ENCODE measurements at regions not wholly inside any gene's neighbourhood (a gene's known extent, or its start where the extent isn't known, plus 50 kb on each side); places are given as distances from the start of the nearest gene placed in this dataset.

DNA sequence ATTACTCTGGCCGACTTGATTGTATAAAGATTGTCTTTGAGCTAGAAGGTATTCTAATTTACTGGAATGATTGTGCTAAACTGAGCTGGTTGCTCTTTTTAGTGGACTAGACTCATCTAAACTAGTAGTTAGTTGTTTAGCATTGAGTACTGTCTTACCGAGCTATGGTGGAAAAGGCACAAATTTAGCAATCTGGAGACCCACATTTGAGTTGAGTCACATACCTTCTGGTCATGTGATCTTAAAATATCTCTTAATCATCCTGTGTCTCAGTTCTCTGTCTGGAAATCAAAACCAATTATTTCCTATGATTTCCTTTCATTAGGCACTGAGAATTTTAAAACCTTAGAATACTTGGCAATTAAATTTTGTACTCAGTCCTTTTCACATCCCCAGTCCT is 349.5 kb downstream of the IRS2 start:
- H3K27ac Mint-ChIP-seq: no peak overlapping the region
- H3K4me3 Mint-ChIP-seq (ENCODE audit: low read depth): no peak overlapping the region
- peaks cover 2% of the 10 kb centered on the region for H3K36me3 Mint-ChIP-seq (ENCODE audit: insufficient read depth)
- H3K9me3 Mint-ChIP-seq (ENCODE audit: low read depth): peaks cover 13% of the 10 kb centered on the region
- TF ChIP-seq, protein P1, sequence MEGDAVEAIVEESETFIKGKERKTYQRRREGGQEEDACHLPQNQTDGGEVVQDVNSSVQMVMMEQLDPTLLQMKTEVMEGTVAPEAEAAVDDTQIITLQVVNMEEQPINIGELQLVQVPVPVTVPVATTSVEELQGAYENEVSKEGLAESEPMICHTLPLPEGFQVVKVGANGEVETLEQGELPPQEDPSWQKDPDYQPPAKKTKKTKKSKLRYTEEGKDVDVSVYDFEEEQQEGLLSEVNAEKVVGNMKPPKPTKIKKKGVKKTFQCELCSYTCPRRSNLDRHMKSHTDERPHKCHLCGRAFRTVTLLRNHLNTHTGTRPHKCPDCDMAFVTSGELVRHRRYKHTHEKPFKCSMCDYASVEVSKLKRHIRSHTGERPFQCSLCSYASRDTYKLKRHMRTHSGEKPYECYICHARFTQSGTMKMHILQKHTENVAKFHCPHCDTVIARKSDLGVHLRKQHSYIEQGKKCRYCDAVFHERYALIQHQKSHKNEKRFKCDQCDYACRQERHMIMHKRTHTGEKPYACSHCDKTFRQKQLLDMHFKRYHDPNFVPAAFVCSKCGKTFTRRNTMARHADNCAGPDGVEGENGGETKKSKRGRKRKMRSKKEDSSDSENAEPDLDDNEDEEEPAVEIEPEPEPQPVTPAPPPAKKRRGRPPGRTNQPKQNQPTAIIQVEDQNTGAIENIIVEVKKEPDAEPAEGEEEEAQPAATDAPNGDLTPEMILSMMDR (IDR thresholded peaks at IDR 0.05; ENCODE audit: unreplicated experiment): no peak
- DNase-seq (ENCODE audit: low spot score, unreplicated experiment): no peak
- H3K27me3 Mint-ChIP-seq: peaks cover 7% of the 10 kb centered on the region
- H3K4me1 Mint-ChIP-seq (ENCODE audit: low read depth): peaks cover 5% of the 10 kb centered on the region

DNA sequence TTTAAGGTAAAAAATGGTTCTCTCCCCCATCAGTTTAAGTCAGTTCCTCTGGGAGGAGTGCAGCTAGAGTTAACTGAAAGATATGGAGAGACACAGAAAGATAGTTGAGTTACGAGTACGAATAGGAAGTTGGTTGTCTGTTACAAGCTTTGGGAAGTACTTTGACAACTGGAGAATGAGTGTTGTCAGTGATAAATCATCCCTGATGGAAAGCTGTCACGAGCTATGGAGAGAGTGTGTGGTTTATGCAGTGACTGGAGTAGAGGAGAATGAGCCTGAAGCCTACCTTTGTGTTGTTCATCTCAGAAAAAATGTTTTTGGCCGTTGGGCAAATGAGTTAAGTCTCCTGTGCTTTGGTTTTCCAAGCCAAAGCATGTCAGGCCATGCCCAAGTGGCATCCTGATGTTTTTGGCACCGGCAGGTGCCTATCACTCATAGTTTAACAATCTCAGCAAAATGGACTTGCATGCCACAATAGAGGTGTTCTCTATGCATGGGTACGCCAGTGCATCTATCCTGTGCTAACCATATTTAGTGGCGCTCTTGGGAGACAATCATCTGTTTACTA is 350.2 kb downstream of the IRS2 start:
- peaks cover 16% of the 10 kb centered on the region for H3K9me3 Mint-ChIP-seq (ENCODE audit: low read depth)
- no peak overlapping the region for H3K27ac Mint-ChIP-seq
- TF ChIP-seq, protein P1 (IDR thresholded peaks at IDR 0.05; ENCODE audit: unreplicated experiment): no peak
- peaks cover 5% of the 10 kb centered on the region for H3K4me1 Mint-ChIP-seq (ENCODE audit: low read depth)
- H3K36me3 Mint-ChIP-seq (ENCODE audit: insufficient read depth): peaks cover 2% of the 10 kb centered on the region
- H3K27me3 Mint-ChIP-seq: peaks cover 7% of the 10 kb centered on the region
- no peak for DNase-seq (ENCODE audit: low spot score, unreplicated experiment)
- H3K4me3 Mint-ChIP-seq (ENCODE audit: low read depth): no peak overlapping the region

GRCh38 chr13:109431217-109431616 is 355.2 kb downstream of the IRS2 start:
- Mint-ChIP-seq H3K9me3 (ENCODE audit: low read depth) (peaks cover 29% of the 10 kb centered on the region), H3K4me1 (ENCODE audit: low read depth) (no peaks in the 10 kb centered on the region), H3K36me3 (ENCODE audit: insufficient read depth) (peaks cover 2% of the 10 kb centered on the region), H3K27me3 (no peaks in the 10 kb centered on the region), H3K4me3 (ENCODE audit: low read depth) (no peak overlapping the region), H3K27ac (no peak overlapping the region)
- TF ChIP-seq, protein P1 (IDR thresholded peaks at IDR 0.05; ENCODE audit: unreplicated experiment): no peak
- no peak for DNase-seq (ENCODE audit: low spot score, unreplicated experiment)

DNA sequence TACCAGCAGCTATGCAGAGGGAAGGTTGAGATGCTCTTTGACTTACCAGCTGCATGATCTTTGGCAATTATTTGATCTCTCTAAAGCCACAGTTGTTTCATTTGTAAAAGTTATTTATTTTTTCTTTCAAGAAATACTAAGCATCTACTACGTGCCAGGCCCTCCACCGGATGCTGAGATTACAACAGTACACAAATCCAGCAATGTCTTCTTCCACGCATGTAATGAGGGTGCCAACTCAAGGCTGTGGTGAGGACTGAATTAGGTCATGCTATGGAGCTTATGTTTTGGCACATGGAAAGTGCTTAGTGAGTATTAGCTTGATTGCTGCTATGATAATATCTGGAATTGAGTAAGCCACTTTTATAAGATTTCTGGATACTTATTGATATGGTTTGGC is 358.2 kb downstream of the IRS2 start:
- H3K4me1 Mint-ChIP-seq (ENCODE audit: low read depth): no peaks in the 10 kb centered on the region
- H3K9me3 Mint-ChIP-seq (ENCODE audit: low read depth): peaks cover 18% of the 10 kb centered on the region
- no peaks in the 10 kb centered on the region for H3K27me3 Mint-ChIP-seq
- H3K27ac Mint-ChIP-seq: no peak overlapping the region
- TF ChIP-seq, protein P1 (IDR thresholded peaks at IDR 0.05; ENCODE audit: unreplicated experiment): no peak
- peaks cover under 1% of the 10 kb centered on the region for H3K36me3 Mint-ChIP-seq (ENCODE audit: insufficient read depth)
- DNase-seq (ENCODE audit: low spot score, unreplicated experiment): no peak
- H3K4me3 Mint-ChIP-seq (ENCODE audit: low read depth): no peak overlapping the region

GRCh38 chr13:109427695-109428094 is 358.7 kb downstream of the IRS2 start:
- Mint-ChIP-seq H3K27ac (peak overlapping the region; percentile 2), H3K4me3 (ENCODE audit: low read depth) (no peak overlapping the region), H3K36me3 (ENCODE audit: insufficient read depth) (no peaks in the 10 kb centered on the region), H3K9me3 (ENCODE audit: low read depth) (peaks cover 16% of the 10 kb centered on the region), H3K27me3 (no peaks in the 10 kb centered on the region), H3K4me1 (ENCODE audit: low read depth) (no peaks in the 10 kb centered on the region)
- DNase-seq (ENCODE audit: low spot score, unreplicated experiment): no peak
- TF ChIP-seq, protein P1 (IDR thresholded peaks at IDR 0.05; ENCODE audit: unreplicated experiment): peak; percentile 28

Data from progenitor cell of endocrine pancreas (in vitro differentiated cells).